SIG-M5 treated with dmso at 0.1 percent for 504 hours (cell line): ENCODE measurements at regions not wholly inside any gene's neighbourhood (a gene's known extent, or its start where the extent isn't known, plus 50 kb on each side); places are given as distances from the start of the nearest gene placed in this dataset.

Experiments
- DNase-seq: peaks from one replicate; lab custom pipeline; 2025; ENCODE audit not compliant: unreplicated experiment; lab: John Stamatoyannopoulos, UW

DNA sequence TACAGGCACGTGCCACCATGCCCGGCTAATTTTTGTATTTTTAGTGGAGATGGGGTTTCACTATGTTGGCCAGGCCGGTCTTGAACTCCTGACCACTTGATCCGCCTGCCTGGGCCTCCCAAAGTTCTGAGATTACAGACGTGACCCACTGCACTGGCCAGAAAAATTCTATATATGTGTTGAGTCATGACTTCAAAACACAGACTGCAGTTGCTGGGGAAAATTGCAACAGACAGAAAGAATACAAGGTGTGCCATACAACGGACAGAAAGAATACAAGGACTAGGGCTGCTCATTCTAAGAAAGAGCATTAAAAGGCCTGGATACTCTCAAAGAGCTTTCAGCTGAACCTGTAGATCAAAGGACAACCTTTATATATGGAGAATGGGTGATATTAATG is 109.6 kb upstream of the ACSL4 start:
- no peak for DNase-seq

DNA sequence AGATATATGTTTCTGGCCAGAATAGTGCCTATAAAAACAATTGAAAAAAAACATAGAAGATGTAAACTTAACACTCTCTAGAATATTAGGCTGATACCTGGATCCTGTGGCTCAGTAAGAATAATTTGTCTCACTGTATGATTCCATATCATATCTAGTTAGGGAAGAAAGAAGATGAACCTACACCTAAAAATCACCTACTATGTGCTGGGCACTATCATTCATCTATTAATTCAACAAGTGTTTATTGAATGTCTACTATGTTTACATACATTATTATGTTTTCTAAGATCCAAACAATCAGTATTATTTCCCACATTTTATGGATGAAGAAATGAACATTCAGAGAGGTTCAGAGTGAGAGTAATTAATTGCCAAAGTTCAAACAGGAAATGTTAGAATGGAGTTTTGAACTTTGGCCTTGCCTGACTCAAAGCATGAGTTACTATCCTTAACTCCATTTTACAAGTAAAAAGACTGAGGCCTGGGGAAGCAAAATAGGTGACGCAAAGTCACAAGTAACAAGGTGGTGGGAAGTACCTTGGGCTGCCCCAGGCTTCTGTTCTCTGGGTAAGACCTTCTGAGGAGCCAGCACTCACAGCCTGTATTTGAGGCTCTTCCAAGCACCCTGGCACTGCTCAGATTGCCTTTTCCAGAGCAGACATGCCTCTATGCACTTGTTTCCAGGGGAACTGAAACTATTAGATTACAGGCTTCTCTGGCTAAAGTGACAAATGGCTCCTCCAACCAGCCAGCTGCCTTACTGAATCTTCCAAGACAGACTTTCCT is 111.1 kb upstream of the ACSL4 start:
- DNase-seq = peak; percentile 54

- DNase-seq = no peak
Observed at GRCh38 chrX:109844986-109845385, 111.9 kb upstream of the ACSL4 start.

GRCh38 chrX:109845996-109846395 is 112.9 kb upstream of the ACSL4 start:
- DNase-seq = no peak

- DNase-seq = no peak
Observed at GRCh38 chrX:109847257-109848187, 114.5 kb upstream of the ACSL4 start.

DNA sequence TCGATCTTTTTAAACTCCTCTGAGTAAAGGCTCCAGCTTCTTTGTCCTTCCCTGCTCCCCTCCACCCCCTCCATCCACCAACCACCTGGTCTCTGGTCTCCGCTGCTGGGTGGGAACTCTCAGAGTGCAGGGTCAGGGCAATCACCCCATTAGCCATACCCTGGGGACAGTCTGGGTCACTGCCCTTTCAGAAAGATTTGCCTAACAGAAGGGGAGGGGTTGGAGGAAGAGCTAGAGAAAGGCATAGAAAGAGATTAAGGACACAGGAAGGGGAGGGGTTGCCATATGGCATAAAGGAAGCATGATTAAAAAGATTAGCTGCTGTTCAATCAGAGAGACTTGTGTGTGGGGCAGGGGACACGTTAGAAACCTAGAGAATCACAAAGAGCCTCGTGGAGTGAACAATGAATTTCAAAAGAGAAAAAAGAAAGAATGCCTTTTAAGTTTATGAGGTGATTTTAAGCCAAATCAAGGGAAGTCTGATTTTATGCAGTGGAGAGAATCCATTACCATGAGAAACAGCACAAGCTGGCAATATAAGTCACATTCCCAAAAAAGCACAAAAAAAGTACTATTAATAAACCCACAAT is 115.5 kb upstream of the ACSL4 start:
- DNase-seq = no peak

DNA sequence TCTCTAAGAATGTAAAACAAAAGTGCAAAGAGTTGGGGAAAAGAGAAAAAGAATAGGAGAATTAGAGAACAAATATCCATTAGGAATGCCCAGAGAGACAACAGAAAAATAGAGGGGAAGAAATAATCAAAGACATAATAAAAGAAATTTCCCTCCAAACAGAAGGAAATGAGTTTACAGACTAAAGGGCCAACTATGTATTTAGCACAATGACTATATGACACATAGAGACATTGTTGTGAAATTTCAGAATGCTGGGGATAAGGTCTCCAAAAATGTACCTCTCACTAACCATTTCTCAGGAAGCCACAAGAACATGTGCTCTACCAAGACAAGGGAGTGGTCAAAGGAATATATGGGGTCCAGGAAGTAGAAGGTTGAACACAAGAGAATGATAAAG is 121.0 kb upstream of the ACSL4 start:
- DNase-seq = no peak

- DNase-seq = peak; percentile 24
Observed at GRCh38 chrX:109855501-109855900, 122.4 kb upstream of the ACSL4 start.

DNA sequence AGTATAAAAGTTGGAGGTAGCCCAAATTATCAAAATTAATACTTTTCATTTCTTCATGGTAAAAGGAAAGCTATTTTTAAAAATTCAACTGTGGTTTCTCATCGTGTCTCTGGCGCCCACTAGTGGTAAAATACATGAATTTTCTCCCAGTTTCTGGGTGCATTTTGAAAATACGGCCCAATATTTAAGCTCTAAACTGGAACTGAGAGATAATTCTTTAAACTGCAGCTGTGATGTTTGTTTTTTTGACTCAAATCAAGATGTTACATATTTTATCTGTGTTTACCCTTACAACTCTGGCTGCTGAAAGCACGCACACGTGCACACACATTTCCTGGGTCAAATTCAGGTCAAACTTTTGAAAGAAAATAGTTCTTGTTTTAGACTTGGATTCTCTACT is 123.9 kb upstream of the ACSL4 start:
- peak; percentile 38 for DNase-seq

DNA sequence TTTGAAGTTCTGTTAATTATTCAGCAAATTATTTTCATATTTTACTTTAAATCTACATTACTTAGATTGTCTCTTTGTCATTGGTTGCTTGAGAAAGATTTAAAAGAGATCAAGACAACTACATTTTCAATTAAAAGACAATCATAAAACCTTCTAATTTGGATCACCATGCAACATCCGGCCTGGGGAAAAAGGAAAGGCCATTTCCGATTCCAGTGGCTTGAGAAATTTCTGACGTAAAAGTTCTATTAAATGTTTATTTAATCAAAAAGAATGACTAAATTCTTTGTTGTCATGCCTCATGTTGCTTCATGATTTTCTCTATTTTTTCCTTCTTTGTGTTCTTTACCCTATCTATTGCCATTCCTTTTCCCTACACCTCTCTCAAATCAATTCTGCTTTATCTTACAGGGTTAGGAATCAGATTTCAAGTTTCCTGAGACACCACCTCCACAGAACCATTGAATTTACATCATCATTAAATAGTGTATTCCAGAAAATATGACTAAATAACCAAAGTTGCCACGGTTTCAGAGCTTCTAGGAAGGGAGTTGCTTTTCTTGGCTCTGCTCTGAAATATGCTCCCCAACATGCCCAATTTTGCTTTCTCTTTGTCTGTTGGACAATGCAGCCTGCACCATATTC is 124.6 kb upstream of the ACSL4 start:
- DNase-seq = no peak

DNA sequence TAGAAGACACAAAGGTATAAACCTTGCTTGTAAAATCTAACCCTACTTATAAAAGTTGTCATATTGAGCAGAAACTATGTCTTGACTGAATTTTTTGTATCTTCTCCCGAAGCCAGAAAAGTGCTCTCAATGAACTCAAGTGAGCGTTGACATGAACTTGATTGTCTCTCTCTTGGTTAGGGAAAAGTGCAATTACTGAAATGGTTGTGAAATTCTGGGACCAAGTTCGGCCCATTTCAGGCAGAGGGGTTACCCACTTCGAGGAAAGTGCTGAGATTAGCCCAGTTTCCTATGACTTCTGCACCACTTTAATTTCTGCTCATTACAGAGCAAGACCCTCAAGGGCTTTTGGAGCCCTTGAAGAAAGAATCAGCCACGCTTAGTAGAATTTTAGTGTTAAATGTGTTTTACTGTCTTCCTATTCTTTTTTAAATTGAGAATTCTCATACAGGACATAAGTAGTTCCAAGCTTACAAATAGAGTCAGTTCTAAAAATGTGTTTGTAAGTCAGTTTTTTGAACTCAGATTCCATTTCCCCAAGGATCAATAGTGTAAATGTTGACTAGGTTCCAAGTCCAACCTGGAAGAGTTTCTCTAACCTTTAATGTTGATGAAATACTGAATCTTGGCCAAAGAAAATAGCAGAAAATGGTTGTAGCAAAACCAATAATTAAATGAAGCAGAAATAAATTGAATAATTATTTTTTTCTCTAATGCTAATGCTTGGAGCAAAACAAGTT is 125.7 kb upstream of the ACSL4 start:
- no peak for DNase-seq

DNA sequence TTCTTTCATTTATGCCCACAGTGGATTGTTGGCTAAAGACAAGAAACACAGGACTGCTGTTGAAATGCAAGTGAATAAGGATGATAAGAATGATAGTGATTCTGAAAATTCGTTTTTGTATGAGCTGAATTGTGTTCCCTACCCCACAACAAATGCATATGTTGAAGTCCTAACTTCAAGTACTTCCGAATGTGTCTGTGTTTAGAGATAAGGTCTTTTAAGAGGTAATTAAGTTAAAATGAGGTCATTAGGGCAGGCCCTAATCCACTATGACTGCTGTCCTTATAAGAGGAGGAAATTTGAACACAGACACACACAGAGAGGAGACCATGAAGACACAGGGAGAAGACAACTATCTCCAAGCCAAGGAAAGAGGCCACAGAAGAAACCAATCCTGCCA is 126.6 kb upstream of the ACSL4 start:
- no peak for DNase-seq

- no peak for DNase-seq
Observed at GRCh38 chrX:109862433-109862832, 129.4 kb upstream of the ACSL4 start.

DNA sequence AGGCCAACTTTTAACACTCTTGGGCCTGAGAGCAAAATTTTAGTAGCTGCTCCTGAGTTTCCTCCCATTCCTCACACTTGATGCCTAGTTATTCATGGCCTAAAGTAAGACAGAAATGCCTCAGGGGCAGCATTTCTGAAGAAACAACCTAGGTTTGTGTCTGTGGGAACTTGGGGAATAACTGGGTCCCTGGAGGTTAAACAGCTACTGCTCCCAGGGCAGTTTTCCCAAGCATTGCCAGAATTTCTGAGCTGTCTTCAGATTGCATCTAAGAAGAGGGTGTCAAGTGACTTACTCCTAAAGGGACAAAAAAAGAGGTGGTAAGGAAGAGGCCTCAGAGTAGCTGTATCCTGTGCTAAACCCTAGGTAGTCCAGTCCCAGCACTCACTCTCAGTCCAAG is 130.8 kb upstream of the ACSL4 start:
- no peak for DNase-seq

GRCh38 chrX:109871121-109871888 is 131.6 kb upstream of the TMEM164 start:
- no peak for DNase-seq

DNA sequence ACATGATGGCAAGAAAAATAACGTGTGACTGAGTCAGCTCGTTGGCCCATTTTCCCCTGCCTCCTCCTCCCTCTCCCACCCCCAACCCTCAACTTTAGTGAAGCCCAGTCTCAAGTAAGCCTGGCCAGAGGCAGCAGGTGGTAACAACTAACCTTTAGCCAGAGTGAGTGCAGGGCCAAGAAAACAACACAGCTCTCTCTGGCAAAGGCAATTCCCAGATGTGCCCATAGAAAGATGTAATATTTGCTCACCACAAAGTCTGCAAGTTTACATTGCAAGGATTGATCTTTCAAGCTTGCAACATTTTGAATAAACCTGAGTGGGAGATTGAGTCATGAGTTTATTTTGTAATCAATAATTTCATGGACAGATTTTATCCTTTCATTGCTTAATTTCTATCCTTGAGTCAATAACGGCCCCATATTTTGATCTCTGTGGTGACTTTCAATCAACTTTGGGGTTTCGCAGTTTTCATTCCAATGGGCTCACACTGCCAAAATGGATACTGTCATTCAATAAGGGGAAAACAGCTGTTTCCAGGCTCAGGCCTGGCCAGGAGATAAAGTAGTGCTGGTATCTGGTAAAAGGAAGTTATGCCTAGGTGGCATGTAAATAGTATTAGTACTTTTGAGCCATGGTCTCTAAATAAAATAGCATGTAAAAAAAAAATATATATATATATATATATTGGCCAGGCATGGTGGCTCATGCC is 130.7 kb upstream of the TMEM164 start:
- no peak for DNase-seq

DNA sequence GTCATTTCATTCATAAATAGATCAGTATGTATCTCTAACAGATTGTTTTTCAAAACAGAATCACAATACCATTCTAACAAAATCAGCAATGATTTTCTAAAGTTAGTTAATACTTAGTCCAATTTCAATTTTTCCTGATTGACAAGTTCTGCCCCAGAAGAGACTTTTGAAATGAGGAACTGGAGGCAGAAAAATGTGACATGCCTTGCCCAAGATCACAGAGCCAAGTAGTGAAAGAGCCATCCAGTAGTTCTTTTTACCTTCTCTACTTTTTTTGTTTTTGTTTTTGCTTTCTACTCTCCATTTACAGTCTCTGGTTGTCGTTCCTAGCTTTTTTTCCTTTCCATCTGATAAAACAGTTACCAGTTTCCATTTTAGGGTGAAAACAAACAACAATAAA is 129.3 kb upstream of the TMEM164 start:
- no peak for DNase-seq

- DNase-seq = no peak
Observed at GRCh38 chrX:109873983-109874382, 128.9 kb upstream of the TMEM164 start.

DNA sequence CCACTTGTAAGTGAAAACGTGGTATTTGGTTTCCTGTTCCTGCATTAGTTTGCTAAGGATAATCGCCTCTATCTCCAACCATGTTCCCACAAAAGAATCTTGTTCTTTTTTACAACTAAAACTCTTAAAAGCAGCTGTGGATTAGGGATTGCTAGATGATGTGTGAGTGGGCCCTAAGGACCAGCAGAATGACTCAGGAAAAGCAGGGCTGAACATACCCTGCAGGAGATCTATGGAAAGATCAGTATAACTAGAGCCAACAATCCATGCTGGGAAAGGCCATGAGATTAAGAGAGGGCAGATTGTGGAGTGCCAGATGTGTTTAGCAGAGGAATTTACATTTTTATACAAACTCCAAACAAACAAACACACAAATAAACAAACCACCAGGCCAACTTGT is 128.4 kb upstream of the TMEM164 start:
- no peak for DNase-seq
